Peyer's patch (tissue), 4 donors: ENCODE measurements at regions not wholly inside any gene's neighbourhood (a gene's known extent, or its start where the extent isn't known, plus 50 kb on each side); places are given as distances from the start of the nearest gene placed in this dataset.
"Not testable (repeated sequence)": the region's sequence is repeated elsewhere in the genome, so short reads cannot be mapped to it uniquely, and the experiment has no call there.

Experiments
- DNase-seq, 3 donors: peaks; one replicate each; pipeline ENCODE4 v3.0.0-alpha.2; 2017 to 2019
- H3K27ac ChIP-seq, 4 donors: fragments of 200-600 bp; sonication (generic); one replicate each; pipeline ENCODE4 v1.5.1; 2016 to 2019
- H3K27me3 ChIP-seq, 2 donors: fragments of 200-600 bp; sonication (generic); one replicate each; pipeline ENCODE4 v1.5.1; 2019
- H3K36me3 ChIP-seq, 3 donors: fragments of 200-600 bp; sonication (generic); one replicate each; pipeline ENCODE4 v1.5.1; 2016 to 2019
- H3K4me1 ChIP-seq, 4 donors: fragments of 200-600 bp; sonication (generic); one replicate each; pipeline ENCODE4 v1.5.1; 2016 to 2019
- H3K4me3 ChIP-seq, 4 donors: fragments of 200-600 bp; sonication (generic); 1 replicate in 3 of 4; 2 replicates in 1 of 4; pipeline ENCODE4 v1.5.1; 2016 to 2019; ENCODE audit warnings: mild to moderate bottlenecking in 1 of 4
- H3K9me3 ChIP-seq, 4 donors: fragments of 200-600 bp; sonication (generic); one replicate each; pipeline ENCODE4 v1.5.1; 2016 to 2019; ENCODE audit warnings: mild to moderate bottlenecking in 1 of 4
- CTCF ChIP-seq, 6 experiments: fragments of 450-650 bp in 4 of 6; fragments of 200-600 bp in 2 of 6; sonication (generic) in 1 of 6; IDR thresholded peaks; one replicate each; pipeline ENCODE4 v1.5.1; 2017 to 2019; ENCODE audit warnings: antibody characterized with exemption in 6 of 6, mild to moderate bottlenecking in 3 of 6, moderate library complexity in 1 of 6
- POLR2A ChIP-seq, 2 donors: fragments of 450-650 bp; IDR thresholded peaks; one replicate each; pipeline ENCODE4 v1.5.1; 2017; ENCODE audit warnings: antibody characterized with exemption in 2 of 2, mild to moderate bottlenecking in 2 of 2, moderate library complexity in 2 of 2

- not testable (repeated sequence) for DNase-seq, H3K27ac ChIP-seq, H3K9me3 ChIP-seq, H3K27me3 ChIP-seq, H3K36me3 ChIP-seq, H3K4me3 ChIP-seq, H3K4me1 ChIP-seq
These were observed 68.7 kb downstream of the PRKAB2 start for GRCh38 chr1:147103416-147104155.

- TF ChIP-seq CTCF (IDR thresholded peaks at IDR 0.05), result no peak
- no peak for TF ChIP-seq POLR2A (IDR thresholded peaks at IDR 0.05)
- H3K27ac ChIP-seq, result no peak overlapping the region
- H3K36me3 ChIP-seq, result no peaks in the 10 kb centered on the region
- no peaks in the 10 kb centered on the region for H3K4me1 ChIP-seq
- no peak overlapping the region for H3K4me3 ChIP-seq
- H3K27me3 ChIP-seq, result no peaks in the 10 kb centered on the region
- no peaks in the 10 kb centered on the region for H3K9me3 ChIP-seq
- DNase-seq, result no peak
These were observed 73.1 kb downstream of the PRKAB2 start for GRCh38 chr1:147099192-147099591.

GRCh38 chr1:147098338-147098973, 73.8 kb downstream of the PRKAB2 start:
- H3K4me1 ChIP-seq, H3K9me3 ChIP-seq, H3K27me3 ChIP-seq, H3K4me3 ChIP-seq, H3K27ac ChIP-seq, H3K36me3 ChIP-seq: not testable (repeated sequence)
- TF ChIP-seq CTCF (IDR thresholded peaks at IDR 0.05), result peak in 5 of 6 experiments; percentile 12 to 42 (median 35)
- peak in 2 of 3 donors; percentile 53 to 62 for DNase-seq

GRCh38 chr1:147095691-147096090, 76.6 kb downstream of the PRKAB2 start:
- Histone ChIP-seq H3K4me3 (no peak overlapping the region), H3K27me3 (no peaks in the 10 kb centered on the region), H3K36me3 (no peaks in the 10 kb centered on the region), H3K9me3 (no peaks in the 10 kb centered on the region), H3K27ac (no peak overlapping the region), H3K4me1 (no peaks in the 10 kb centered on the region)
- no peak for DNase-seq
- TF ChIP-seq CTCF (IDR thresholded peaks at IDR 0.05) (no peak), POLR2A (IDR thresholded peaks at IDR 0.05) (no peak)

GRCh38 chr1:147091801-147092200, 80.5 kb downstream of the PRKAB2 start:
- H3K4me1 ChIP-seq, result no peaks in the 10 kb centered on the region
- DNase-seq, result no peak
- TF ChIP-seq POLR2A (IDR thresholded peaks at IDR 0.05) (no peak), CTCF (IDR thresholded peaks at IDR 0.05) (no peak)
- H3K4me3 ChIP-seq, result no peak overlapping the region
- H3K9me3 ChIP-seq, result no peaks in the 10 kb centered on the region
- no peak overlapping the region for H3K27ac ChIP-seq
- H3K36me3 ChIP-seq, result no peaks in the 10 kb centered on the region
- H3K27me3 ChIP-seq, result no peaks in the 10 kb centered on the region

GRCh38 chr1:147089457-147089856, 82.8 kb downstream of the PRKAB2 start:
- Histone ChIP-seq H3K9me3 (no peaks in the 10 kb centered on the region), H3K36me3 (no peaks in the 10 kb centered on the region), H3K27me3 (no peaks in the 10 kb centered on the region), H3K4me1 (peaks cover 0 to under 1% (median 0%) of the 10 kb centered on the region in 4 donors), H3K27ac (no peak overlapping the region), H3K4me3 (no peak overlapping the region)
- DNase-seq, result no peak
- TF ChIP-seq POLR2A (IDR thresholded peaks at IDR 0.05) (no peak), CTCF (IDR thresholded peaks at IDR 0.05) (no peak)
